ENCODE measurements at regions not wholly inside any gene's neighbourhood (a gene's known extent, or its start where the extent isn't known, plus 50 kb on each side); places are given as distances from the start of the nearest gene placed in this dataset.

DNA sequence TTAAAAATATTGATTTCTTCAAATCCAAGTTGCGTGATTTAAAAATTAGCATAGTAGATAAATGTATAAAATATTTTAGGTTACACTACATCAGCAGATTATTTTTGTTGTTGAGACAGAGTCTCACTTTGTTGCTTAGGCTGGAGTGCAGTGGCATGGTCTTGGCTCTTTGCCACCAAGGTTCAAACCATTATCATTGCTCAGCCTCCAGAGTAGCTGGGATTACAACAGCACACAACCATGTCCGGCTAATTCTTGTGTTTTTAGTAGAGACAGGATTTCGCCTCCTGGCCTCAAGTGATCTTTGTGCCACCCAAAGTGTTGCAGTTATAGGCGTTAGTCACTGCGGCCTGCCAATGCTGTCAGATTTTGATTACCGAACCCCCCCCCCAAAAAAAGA, 1390.5 kb upstream of the TENM3 start:
- Histone ChIP-seq H3K27me3 (ENCODE audit: insufficient read depth, low read length) (no peaks in the 10 kb centered on the region), H3K4me3 (ENCODE audit: low read length) (no peak overlapping the region), H2AFZ (ENCODE audit: low read depth, low read length) (no peak overlapping the region), H3K9me3 (ENCODE audit: low read length) (no peaks in the 10 kb centered on the region), H3K36me3 (ENCODE audit: insufficient read depth, low read length) (no peaks in the 10 kb centered on the region), H3K4me1 (ENCODE audit: insufficient read depth, low read length) (peaks cover 11% of the 10 kb centered on the region)

DNA sequence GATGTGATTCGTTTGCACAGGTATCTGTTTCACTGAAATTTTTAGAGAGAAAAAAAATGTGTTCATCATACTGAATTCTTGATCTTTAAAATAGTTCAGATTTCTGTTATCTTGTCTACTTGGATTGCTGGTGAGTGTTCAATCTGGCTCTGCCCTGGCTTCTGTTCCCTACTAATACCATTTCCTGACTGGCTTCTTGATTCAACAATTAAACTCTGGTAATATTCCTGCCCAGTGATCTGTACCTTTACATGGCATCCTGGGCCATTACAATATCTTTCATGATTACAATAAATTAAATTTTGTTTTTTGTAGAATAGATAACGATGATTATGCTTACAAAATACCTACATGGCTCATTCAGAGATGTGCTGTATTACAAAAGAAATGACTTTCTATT, 1388.0 kb upstream of the TENM3 start:
- no peak overlapping the region for H2AFZ ChIP-seq (ENCODE audit: low read depth, low read length)
- H3K4me1 ChIP-seq (ENCODE audit: insufficient read depth, low read length): peaks cover 9% of the 10 kb centered on the region
- no peaks in the 10 kb centered on the region for H3K27me3 ChIP-seq (ENCODE audit: insufficient read depth, low read length)
- H3K36me3 ChIP-seq (ENCODE audit: insufficient read depth, low read length): no peaks in the 10 kb centered on the region
- H3K4me3 ChIP-seq (ENCODE audit: low read length): no peak overlapping the region
- no peaks in the 10 kb centered on the region for H3K9me3 ChIP-seq (ENCODE audit: low read length)

DNA sequence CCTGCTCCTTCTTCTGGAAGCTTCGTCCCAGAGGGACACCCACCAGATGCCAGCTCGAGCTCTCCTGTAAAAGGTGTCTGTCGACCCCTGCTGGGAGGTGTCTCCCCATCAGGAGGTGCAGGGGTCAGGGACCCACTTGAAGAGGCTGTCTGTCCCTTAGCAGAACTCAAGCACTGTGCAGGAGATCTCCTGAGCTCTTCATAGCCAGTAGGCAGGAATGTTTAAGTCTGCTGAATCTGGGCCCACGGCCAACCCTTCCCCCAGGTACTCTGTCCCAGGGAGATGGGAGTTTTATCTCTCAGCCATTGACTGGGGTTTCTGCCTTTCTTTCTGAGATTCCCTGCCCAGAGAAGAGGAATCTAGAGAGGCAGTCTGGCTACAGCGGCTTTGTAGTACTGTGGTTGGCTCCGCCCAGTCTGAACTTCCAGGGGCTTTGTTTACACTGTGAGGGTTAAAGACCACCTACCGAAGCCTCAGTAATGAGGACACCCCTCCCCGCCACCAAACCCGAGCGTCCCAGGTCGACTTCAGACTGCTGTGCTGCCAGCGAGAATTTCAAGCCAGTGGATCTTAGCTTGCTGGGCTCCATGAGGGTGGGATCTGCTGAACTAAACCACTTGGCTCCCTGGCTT, 1383.0 kb upstream of the TENM3 start:
- Histone ChIP-seq H3K36me3 (ENCODE audit: insufficient read depth, low read length) (no peaks in the 10 kb centered on the region), H3K4me1 (ENCODE audit: insufficient read depth, low read length) (peaks cover 10% of the 10 kb centered on the region), H2AFZ (ENCODE audit: low read depth, low read length) (no peak overlapping the region), H3K4me3 (ENCODE audit: low read length) (no peak overlapping the region), H3K27me3 (ENCODE audit: insufficient read depth, low read length) (no peaks in the 10 kb centered on the region), H3K9me3 (ENCODE audit: low read length) (no peaks in the 10 kb centered on the region)

DNA sequence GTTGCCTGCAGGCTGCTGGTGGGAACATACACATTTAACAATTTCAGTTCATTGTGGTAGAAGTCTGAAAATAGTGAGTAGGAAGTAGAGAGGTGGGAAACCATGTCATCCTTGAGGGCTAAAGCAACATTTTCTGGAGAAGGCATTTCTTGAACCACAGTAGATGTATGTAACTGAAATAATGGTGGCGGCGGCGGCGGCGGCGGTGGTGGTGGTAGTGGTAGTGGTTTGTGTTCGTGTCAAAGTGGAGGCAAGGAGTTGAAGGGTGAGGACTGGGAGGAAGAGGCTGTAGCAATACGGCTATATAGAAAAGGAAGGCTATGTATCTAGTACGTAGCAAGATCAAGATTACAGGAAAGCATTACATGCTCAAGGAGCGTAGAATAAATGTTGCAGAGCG, 1381.6 kb upstream of the TENM3 start:
- peaks cover 10% of the 10 kb centered on the region for H3K4me1 ChIP-seq (ENCODE audit: insufficient read depth, low read length)
- peaks cover 7% of the 10 kb centered on the region for H3K9me3 ChIP-seq (ENCODE audit: low read length)
- H3K36me3 ChIP-seq (ENCODE audit: insufficient read depth, low read length): no peaks in the 10 kb centered on the region
- no peak overlapping the region for H2AFZ ChIP-seq (ENCODE audit: low read depth, low read length)
- H3K27me3 ChIP-seq (ENCODE audit: insufficient read depth, low read length): no peaks in the 10 kb centered on the region
- no peak overlapping the region for H3K4me3 ChIP-seq (ENCODE audit: low read length)

DNA sequence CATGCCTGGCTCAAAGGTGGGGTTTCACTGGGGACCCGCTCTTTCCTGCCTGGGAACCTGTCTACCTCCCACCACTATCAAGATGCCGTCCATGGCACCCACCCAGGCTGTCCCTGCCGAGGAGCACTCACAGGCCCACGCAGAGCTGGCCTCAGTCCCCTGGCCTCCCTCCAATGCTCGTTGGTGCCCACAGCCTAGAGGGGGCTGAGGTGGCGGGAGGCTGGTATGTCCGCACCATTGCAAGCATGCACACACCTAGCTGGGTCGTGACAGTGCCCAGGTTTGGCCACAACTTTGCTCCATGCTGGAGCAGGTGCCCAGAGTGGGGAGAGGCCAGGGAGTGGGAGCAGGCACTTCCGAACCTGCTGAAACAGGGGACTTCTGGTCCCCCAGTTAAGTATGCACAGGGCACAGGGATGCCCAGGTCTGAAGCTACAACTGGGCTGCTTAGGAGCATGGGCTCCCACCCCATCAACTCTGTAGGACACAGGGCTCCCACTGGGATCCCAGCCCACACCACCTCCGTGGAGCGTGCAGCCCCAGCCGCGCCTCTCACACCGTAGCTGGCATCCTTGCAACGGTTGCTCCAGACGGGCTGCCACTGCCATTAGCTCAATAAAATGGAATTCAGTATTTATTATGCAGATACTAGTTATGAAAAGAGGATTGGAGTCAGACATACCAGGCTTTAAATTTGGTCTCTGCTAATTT, 1376.1 kb upstream of the TENM3 start:
- H3K9me3 ChIP-seq (ENCODE audit: low read length): peaks cover 14% of the 10 kb centered on the region
- H3K4me1 ChIP-seq (ENCODE audit: insufficient read depth, low read length): peaks cover 12% of the 10 kb centered on the region
- no peaks in the 10 kb centered on the region for H3K36me3 ChIP-seq (ENCODE audit: insufficient read depth, low read length)
- no peak overlapping the region for H3K4me3 ChIP-seq (ENCODE audit: low read length)
- no peaks in the 10 kb centered on the region for H3K27me3 ChIP-seq (ENCODE audit: insufficient read depth, low read length)
- no peak overlapping the region for H2AFZ ChIP-seq (ENCODE audit: low read depth, low read length)

DNA sequence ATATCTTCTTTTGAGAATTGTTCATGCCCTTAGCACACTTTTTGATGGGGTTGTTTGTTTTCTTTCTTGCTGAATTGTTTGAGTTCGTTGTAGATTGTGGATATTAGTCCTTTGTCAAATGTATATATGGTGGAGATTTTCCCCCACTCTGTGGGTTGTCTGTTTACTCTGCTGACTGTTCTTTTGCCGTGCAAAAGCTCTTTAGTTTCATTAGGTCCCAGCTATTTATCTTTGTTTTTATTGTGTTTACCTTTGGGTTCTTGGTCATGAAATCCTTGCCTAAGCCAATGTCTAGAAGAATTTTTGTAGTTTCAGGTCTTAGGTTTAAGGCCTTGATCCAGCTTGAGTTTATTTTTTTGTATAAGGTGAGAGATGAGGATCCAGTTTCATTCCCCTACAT, 1372.6 kb upstream of the TENM3 start:
- H3K27me3 ChIP-seq (ENCODE audit: insufficient read depth, low read length): no peaks in the 10 kb centered on the region

DNA sequence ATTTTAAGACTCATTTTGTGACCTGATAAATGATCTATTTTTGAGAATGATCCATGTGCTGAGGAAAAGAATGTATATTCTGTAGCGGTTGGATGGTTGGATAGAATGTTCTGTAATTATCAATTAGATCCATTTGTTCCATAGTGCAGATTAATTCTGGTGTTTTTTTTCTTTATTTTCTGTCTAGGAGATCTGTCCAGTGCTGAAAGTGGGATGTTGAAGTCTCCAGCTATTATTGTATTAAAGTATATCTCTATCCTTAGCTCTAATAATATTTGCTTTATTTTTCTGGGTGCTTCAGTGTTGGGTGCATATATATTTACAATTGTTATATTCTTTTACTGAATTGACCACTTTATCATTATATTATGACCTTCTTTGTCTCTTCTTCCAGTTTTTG, 1344.9 kb upstream of the TENM3 start:
- H3K36me3 ChIP-seq (ENCODE audit: insufficient read depth, low read length): no peaks in the 10 kb centered on the region
- H3K9me3 ChIP-seq (ENCODE audit: low read length): no peaks in the 10 kb centered on the region
- no peak overlapping the region for H2AFZ ChIP-seq (ENCODE audit: low read depth, low read length)
- no peaks in the 10 kb centered on the region for H3K27me3 ChIP-seq (ENCODE audit: insufficient read depth, low read length)
- no peak overlapping the region for H3K4me3 ChIP-seq (ENCODE audit: low read length)
- H3K4me1 ChIP-seq (ENCODE audit: insufficient read depth, low read length): no peaks in the 10 kb centered on the region

More for the DNA sequence above, 1372.6 kb upstream of the TENM3 start:
- H2AFZ ChIP-seq (ENCODE audit: low read depth, low read length): no peak overlapping the region
- peaks cover 14% of the 10 kb centered on the region for H3K9me3 ChIP-seq (ENCODE audit: low read length)
- H3K4me3 ChIP-seq (ENCODE audit: low read length): no peak overlapping the region
- H3K4me1 ChIP-seq (ENCODE audit: insufficient read depth, low read length): peaks cover 3% of the 10 kb centered on the region
- no peaks in the 10 kb centered on the region for H3K36me3 ChIP-seq (ENCODE audit: insufficient read depth, low read length)

DNA sequence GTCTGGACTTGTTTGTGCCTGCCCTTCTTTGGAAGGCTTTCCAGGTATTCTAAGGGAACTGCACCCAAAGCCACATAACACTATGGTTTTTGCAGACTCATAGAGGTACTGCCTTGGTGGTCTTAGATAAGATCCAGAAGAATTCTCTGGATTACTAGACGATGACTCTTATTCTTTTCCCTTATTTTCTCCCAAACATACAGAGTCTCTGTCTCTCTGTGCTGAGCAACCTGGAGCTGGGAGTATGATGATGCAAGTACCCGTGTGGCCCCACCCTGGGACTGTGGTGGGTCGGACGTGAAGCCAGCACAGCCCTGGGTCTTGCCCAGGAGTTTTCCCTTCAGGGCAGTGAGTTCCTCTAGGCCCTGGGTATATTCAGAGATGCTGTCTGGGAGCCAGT, 1342.4 kb upstream of the TENM3 start:
- no peak overlapping the region for H2AFZ ChIP-seq (ENCODE audit: low read depth, low read length)
- H3K36me3 ChIP-seq (ENCODE audit: insufficient read depth, low read length): no peaks in the 10 kb centered on the region
- H3K27me3 ChIP-seq (ENCODE audit: insufficient read depth, low read length): no peaks in the 10 kb centered on the region
- H3K4me1 ChIP-seq (ENCODE audit: insufficient read depth, low read length): no peaks in the 10 kb centered on the region
- H3K4me3 ChIP-seq (ENCODE audit: low read length): no peak overlapping the region
- H3K9me3 ChIP-seq (ENCODE audit: low read length): no peaks in the 10 kb centered on the region

DNA sequence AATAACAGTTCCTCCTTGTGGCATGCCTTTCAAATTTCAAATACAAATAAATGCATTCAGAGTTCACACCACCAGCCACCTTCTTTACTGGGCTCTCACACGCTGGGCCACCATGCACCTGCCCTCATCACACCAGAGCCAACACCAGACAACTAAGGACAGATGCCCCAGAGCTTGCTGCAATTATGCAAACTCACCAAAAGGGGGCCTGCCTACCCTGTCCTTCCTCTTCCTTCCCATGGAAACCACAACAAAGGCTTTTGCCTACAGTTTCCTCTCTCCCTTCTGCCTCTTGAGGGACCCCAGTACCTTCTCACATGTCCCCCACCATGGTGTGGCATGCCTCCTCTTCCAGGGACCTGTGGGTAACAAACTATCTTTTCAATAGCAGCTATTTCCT, 1333.9 kb upstream of the TENM3 start:
- peaks cover 12% of the 10 kb centered on the region for H3K4me1 ChIP-seq (ENCODE audit: insufficient read depth, low read length)
- H3K4me3 ChIP-seq (ENCODE audit: low read length): no peak overlapping the region
- H3K27me3 ChIP-seq (ENCODE audit: insufficient read depth, low read length): no peaks in the 10 kb centered on the region
- H3K36me3 ChIP-seq (ENCODE audit: insufficient read depth, low read length): no peaks in the 10 kb centered on the region
- H3K9me3 ChIP-seq (ENCODE audit: low read length): no peaks in the 10 kb centered on the region
- H2AFZ ChIP-seq (ENCODE audit: low read depth, low read length): no peak overlapping the region

DNA sequence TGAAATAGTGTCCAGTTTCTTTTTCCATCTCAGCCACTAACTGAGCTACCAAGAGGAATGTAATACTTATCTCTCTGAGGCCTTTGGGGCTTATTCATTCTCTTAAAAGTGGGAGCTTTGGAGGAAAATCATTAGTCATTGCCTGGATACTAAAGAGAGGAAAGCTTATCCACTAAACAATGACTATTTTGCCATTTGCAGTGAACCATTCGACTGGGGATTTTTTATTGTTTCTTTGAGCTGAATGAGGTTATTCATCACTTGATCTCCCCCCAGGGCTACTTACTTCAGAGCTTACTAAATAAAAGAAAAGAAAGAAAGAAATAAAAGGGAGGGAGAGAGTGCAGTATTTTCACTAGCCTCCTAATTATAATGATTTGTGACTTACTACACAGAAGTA, 1329.5 kb upstream of the TENM3 start:
- H3K4me1 ChIP-seq (ENCODE audit: insufficient read depth, low read length): peaks cover 13% of the 10 kb centered on the region
- H3K4me3 ChIP-seq (ENCODE audit: low read length): no peak overlapping the region
- H3K36me3 ChIP-seq (ENCODE audit: insufficient read depth, low read length): no peaks in the 10 kb centered on the region
- H3K9me3 ChIP-seq (ENCODE audit: low read length): no peaks in the 10 kb centered on the region
- no peak overlapping the region for H2AFZ ChIP-seq (ENCODE audit: low read depth, low read length)
- no peaks in the 10 kb centered on the region for H3K27me3 ChIP-seq (ENCODE audit: insufficient read depth, low read length)

DNA sequence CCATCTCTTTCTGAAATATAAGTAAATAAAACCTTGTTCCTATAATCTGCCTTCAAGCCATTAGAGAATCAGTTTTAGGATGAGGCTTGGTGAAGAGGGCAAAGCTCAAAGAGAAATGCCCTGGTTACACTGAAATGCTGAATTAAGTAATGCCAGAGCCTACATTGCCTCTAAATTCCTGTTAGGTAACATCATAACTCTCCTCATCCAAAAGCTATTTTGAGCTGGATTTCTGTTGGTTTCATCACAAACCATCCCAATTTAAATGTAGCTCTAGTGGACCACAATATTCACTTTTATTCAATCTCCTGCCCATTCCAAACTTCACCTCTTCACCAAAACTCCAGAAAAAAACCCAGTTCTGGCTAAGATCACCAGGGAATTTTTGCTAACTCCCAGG, 1319.7 kb upstream of the TENM3 start:
- no peak overlapping the region for H3K4me3 ChIP-seq (ENCODE audit: low read length)

DNA sequence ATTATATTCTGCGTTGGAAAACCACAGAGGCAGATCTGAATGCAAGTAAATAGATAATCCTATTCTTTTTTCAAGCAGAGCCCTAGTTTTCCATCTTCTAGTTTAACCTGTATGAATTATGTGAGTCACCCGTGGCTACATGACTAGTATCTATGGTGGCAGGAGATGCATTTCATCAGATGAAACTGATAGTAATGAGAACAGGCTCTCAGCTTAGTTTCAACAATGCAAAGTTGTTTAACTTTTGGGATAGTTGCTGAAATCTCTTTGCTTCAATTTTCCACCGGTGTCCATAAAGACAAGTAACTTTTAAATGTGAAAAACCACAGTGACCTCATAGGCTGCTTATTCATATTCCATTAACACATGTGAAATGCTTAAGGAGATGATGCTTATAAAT, 1317.4 kb upstream of the TENM3 start:
- no peaks in the 10 kb centered on the region for H3K4me1 ChIP-seq (ENCODE audit: insufficient read depth, low read length)
- H3K27me3 ChIP-seq (ENCODE audit: insufficient read depth, low read length): no peaks in the 10 kb centered on the region
- H3K9me3 ChIP-seq (ENCODE audit: low read length): no peaks in the 10 kb centered on the region
- H3K4me3 ChIP-seq (ENCODE audit: low read length): no peak overlapping the region
- H2AFZ ChIP-seq (ENCODE audit: low read depth, low read length): no peak overlapping the region
- no peaks in the 10 kb centered on the region for H3K36me3 ChIP-seq (ENCODE audit: insufficient read depth, low read length)

More for the DNA sequence above, 1319.7 kb upstream of the TENM3 start:
- Histone ChIP-seq H3K9me3 (ENCODE audit: low read length) (no peaks in the 10 kb centered on the region), H2AFZ (ENCODE audit: low read depth, low read length) (no peak overlapping the region), H3K27me3 (ENCODE audit: insufficient read depth, low read length) (no peaks in the 10 kb centered on the region), H3K36me3 (ENCODE audit: insufficient read depth, low read length) (no peaks in the 10 kb centered on the region), H3K4me1 (ENCODE audit: insufficient read depth, low read length) (no peaks in the 10 kb centered on the region)

DNA sequence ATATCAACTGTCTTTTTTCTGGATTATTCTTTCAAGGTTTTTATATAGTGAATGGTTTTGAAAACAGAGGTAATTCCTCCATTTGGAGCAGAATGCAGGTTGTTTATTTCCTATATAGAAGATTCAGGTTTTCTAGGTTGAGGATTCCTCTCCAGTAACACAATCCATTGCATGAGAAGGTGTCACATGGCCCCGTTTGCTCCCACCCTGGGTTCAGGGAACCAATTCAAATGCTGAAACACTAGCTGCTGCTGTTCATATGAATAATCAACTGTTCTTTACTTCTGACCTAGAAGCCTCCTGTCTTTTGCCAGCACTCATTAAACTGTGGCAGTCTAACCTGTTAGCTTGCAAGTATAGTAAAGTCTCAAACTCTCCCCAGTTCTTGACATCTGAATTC, 1316.9 kb upstream of the TENM3 start:
- no peaks in the 10 kb centered on the region for H3K36me3 ChIP-seq (ENCODE audit: insufficient read depth, low read length)
- no peaks in the 10 kb centered on the region for H3K4me1 ChIP-seq (ENCODE audit: insufficient read depth, low read length)
- H3K27me3 ChIP-seq (ENCODE audit: insufficient read depth, low read length): no peaks in the 10 kb centered on the region
- no peaks in the 10 kb centered on the region for H3K9me3 ChIP-seq (ENCODE audit: low read length)
- H2AFZ ChIP-seq (ENCODE audit: low read depth, low read length): no peak overlapping the region
- no peak overlapping the region for H3K4me3 ChIP-seq (ENCODE audit: low read length)

Measured in neuron (in vitro differentiated cells).